ENCODE measurements at regions not wholly inside any gene's neighbourhood (a gene's known extent, or its start where the extent isn't known, plus 50 kb on each side); places are given as distances from the start of the nearest gene placed in this dataset.

GRCh38 chrX:96311366-96311765 is 373.3 kb upstream of the DIAPH2 start:
- DNase-seq (ENCODE audit: extremely low spot score, unreplicated experiment), result no peak
- H3K27ac Mint-ChIP-seq, result no peak overlapping the region
- TF ChIP-seq CTCF (conservative IDR thresholded peaks at IDR 0.05), result no peak
- H3K4me3 Mint-ChIP-seq, result no peak overlapping the region
- H3K36me3 Mint-ChIP-seq, result no peaks in the 10 kb centered on the region
- no peaks in the 10 kb centered on the region for H3K27me3 Mint-ChIP-seq
- no peaks in the 10 kb centered on the region for H3K9me3 Mint-ChIP-seq
- no peaks in the 10 kb centered on the region for H3K4me1 Mint-ChIP-seq (ENCODE audit: unreplicated experiment)

GRCh38 chrX:96314985-96315384 is 369.7 kb upstream of the DIAPH2 start:
- TF ChIP-seq CTCF (conservative IDR thresholded peaks at IDR 0.05), result no peak
- no peak for DNase-seq (ENCODE audit: extremely low spot score, unreplicated experiment)
- no peak overlapping the region for H3K4me3 Mint-ChIP-seq
- H3K27ac Mint-ChIP-seq, result no peak overlapping the region
- H3K4me1 Mint-ChIP-seq (ENCODE audit: unreplicated experiment), result no peaks in the 10 kb centered on the region
- no peaks in the 10 kb centered on the region for H3K36me3 Mint-ChIP-seq
- H3K9me3 Mint-ChIP-seq, result no peaks in the 10 kb centered on the region
- no peaks in the 10 kb centered on the region for H3K27me3 Mint-ChIP-seq

GRCh38 chrX:96361844-96362243 is 322.8 kb upstream of the DIAPH2 start:
- Mint-ChIP-seq H3K4me3 (no peak overlapping the region), H3K27me3 (no peaks in the 10 kb centered on the region), H3K36me3 (no peaks in the 10 kb centered on the region), H3K27ac (no peak overlapping the region), H3K4me1 (ENCODE audit: unreplicated experiment) (no peaks in the 10 kb centered on the region), H3K9me3 (no peaks in the 10 kb centered on the region)
- TF ChIP-seq CTCF (conservative IDR thresholded peaks at IDR 0.05), result no peak
- DNase-seq (ENCODE audit: extremely low spot score, unreplicated experiment), result no peak

GRCh38 chrX:96372313-96373046 is 312.2 kb upstream of the DIAPH2 start:
- Mint-ChIP-seq H3K27ac (no peak overlapping the region), H3K9me3 (no peaks in the 10 kb centered on the region)
- no peak for DNase-seq (ENCODE audit: extremely low spot score, unreplicated experiment)

GRCh38 chrX:96373047-96373355 is 311.6 kb upstream of the DIAPH2 start:
- Mint-ChIP-seq H3K4me3 (no peak overlapping the region), H3K36me3 (no peaks in the 10 kb centered on the region), H3K27ac (no peak overlapping the region), H3K4me1 (ENCODE audit: unreplicated experiment) (no peaks in the 10 kb centered on the region), H3K27me3 (peaks cover 2% of the 10 kb centered on the region), H3K9me3 (no peaks in the 10 kb centered on the region)
- TF ChIP-seq CTCF (conservative IDR thresholded peaks at IDR 0.05), result no peak
- DNase-seq (ENCODE audit: extremely low spot score, unreplicated experiment), result no peak

More at GRCh38 chrX:96372313-96373046, 312.2 kb upstream of the DIAPH2 start:
- Mint-ChIP-seq H3K36me3 (no peaks in the 10 kb centered on the region), H3K4me3 (no peak overlapping the region), H3K4me1 (ENCODE audit: unreplicated experiment) (no peaks in the 10 kb centered on the region), H3K27me3 (peaks cover 2% of the 10 kb centered on the region)
- TF ChIP-seq CTCF (conservative IDR thresholded peaks at IDR 0.05), result peak; percentile 85

- H3K27me3 Mint-ChIP-seq, result peaks cover 2% of the 10 kb centered on the region
- peaks cover 4% of the 10 kb centered on the region for H3K9me3 Mint-ChIP-seq
Measured at GRCh38 chrX:96376266-96376665, 308.4 kb upstream of the DIAPH2 start.

More at GRCh38 chrX:96376266-96376665, 308.4 kb upstream of the DIAPH2 start:
- no peak overlapping the region for H3K4me3 Mint-ChIP-seq
- peaks cover 8% of the 10 kb centered on the region for H3K4me1 Mint-ChIP-seq (ENCODE audit: unreplicated experiment)
- no peak for DNase-seq (ENCODE audit: extremely low spot score, unreplicated experiment)
- H3K36me3 Mint-ChIP-seq, result no peaks in the 10 kb centered on the region
- no peak overlapping the region for H3K27ac Mint-ChIP-seq
- no peak for TF ChIP-seq CTCF (conservative IDR thresholded peaks at IDR 0.05)

Measured in type B pancreatic cell (in vitro differentiated cells).